Loucy (cell line): ENCODE measurements at regions not wholly inside any gene's neighbourhood (a gene's known extent, or its start where the extent isn't known, plus 50 kb on each side); places are given as distances from the start of the nearest gene placed in this dataset.

ENCODE experiments used
- H2AFZ ChIP-seq: fragments of 200-600 bp; sonication (generic); 2 replicates; pipeline ENCODE4 v1.6.0; 2016; ENCODE audit warnings: antibody characterized with exemption, mild to moderate bottlenecking, low read length, moderate library complexity
- H3F3A ChIP-seq: fragments of 200-600 bp; 2 replicates; pipeline ENCODE4 v1.6.0; 2016; ENCODE audit warnings: antibody characterized with exemption, low read depth, mild to moderate bottlenecking
- H3K27me3 ChIP-seq: fragments of 200-600 bp; sonication (generic); 2 replicates; pipeline ENCODE4 v1.6.1; 2014; ENCODE audit warnings: low read length, mild to moderate bottlenecking; ENCODE audit not compliant: insufficient read depth, poor library complexity, severe bottlenecking
- H3K36me3 ChIP-seq: fragments of 200-600 bp; sonication (generic); 2 replicates; pipeline ENCODE4 v1.6.1; 2016; ENCODE audit warnings: low read length; ENCODE audit not compliant: insufficient read depth
- H3K4me1 ChIP-seq: fragments of 200-600 bp; sonication (generic); 2 replicates; pipeline ENCODE4 v1.5.1; 2014; ENCODE audit warnings: low read length, mild to moderate bottlenecking; ENCODE audit not compliant: insufficient read depth, poor library complexity, severe bottlenecking
- H3K4me2 ChIP-seq: fragments of 200-600 bp; sonication (generic); 2 replicates; pipeline ENCODE4 v1.6.0; 2014; ENCODE audit warnings: antibody characterized with exemption, low read length, low read depth, mild to moderate bottlenecking; ENCODE audit not compliant: poor library complexity, severe bottlenecking
- H3K4me3 ChIP-seq: fragments of 200-600 bp; sonication (generic); 2 replicates; pipeline ENCODE4 v1.5.1; 2014; ENCODE audit warnings: low read length, mild to moderate bottlenecking, mixed read lengths; ENCODE audit not compliant: poor library complexity, severe bottlenecking
- H3K79me2 ChIP-seq: fragments of 200-600 bp; sonication (generic); 2 replicates; pipeline ENCODE4 v1.6.1; 2014; ENCODE audit warnings: low read length; ENCODE audit not compliant: insufficient read depth
- H3K9ac ChIP-seq: fragments of 200-600 bp; sonication (generic); 2 replicates; pipeline ENCODE4 v1.6.0; 2014; ENCODE audit warnings: mild to moderate bottlenecking, low read depth, low read length, moderate library complexity; ENCODE audit not compliant: poor library complexity, severe bottlenecking
- H3K9me2 ChIP-seq: fragments of 200-600 bp; sonication (generic); replicated peaks from 2 replicates; pipeline ENCODE4 v1.6.1; 2016; ENCODE audit warnings: low read depth, low read length, mixed read lengths
- H3K9me3 ChIP-seq: fragments of 200-600 bp; sonication (generic); 2 replicates; pipeline ENCODE4 v1.6.1; 2014; ENCODE audit warnings: mild to moderate bottlenecking, antibody characterized with exemption, low read length, low read depth; ENCODE audit not compliant: insufficient read depth
- H4K20me1 ChIP-seq: fragments of 200-600 bp; sonication (generic); 2 replicates; pipeline ENCODE4 v1.6.0; 2014; ENCODE audit warnings: antibody characterized with exemption, low read length, mild to moderate bottlenecking; ENCODE audit not compliant: insufficient read depth, poor library complexity, severe bottlenecking
- EZH2phosphoT487 ChIP-seq: fragments of 200-600 bp; IDR thresholded peaks from 2 replicates; pipeline ENCODE4 v1.6.1; 2018; ENCODE audit warnings: antibody characterized with exemption, mild to moderate bottlenecking, moderate library complexity, borderline replicate concordance
- TF ChIP-seq, protein P1 (sequence below): fragments of 200-600 bp; sonication (generic); conservative IDR thresholded peaks from 2 replicates; pipeline ENCODE4 v1.5.1; 2014; ENCODE audit warnings: mild to moderate bottlenecking, antibody characterized with exemption, low read length

DNA sequence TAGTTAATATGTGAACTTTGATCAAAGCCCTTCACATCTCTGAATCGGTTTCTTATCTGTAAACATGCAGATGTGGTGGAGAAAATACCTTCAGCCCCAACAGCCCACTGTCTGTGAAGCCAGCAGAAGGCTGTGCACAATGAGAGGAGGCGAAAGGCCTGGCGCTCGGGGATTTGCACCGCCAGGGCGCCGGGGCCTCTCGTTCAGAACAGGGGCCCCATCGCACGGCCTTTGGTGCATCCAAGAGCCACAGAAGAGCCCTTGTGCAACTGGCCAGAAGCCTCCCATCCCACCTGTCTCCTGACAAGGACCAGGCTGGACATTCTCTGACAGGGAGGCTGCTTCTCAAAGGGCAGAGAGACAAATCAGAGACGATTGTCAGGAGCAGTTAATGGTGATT, 407.2 kb upstream of the MYT1L start:
- no peaks in the 10 kb centered on the region for H3F3A ChIP-seq
- H3K36me3 ChIP-seq, result no peaks in the 10 kb centered on the region
- H3K4me2 ChIP-seq, result no peak overlapping the region
- no peaks in the 10 kb centered on the region for H3K4me1 ChIP-seq
- no peaks in the 10 kb centered on the region for H4K20me1 ChIP-seq
- TF ChIP-seq, protein P1, sequence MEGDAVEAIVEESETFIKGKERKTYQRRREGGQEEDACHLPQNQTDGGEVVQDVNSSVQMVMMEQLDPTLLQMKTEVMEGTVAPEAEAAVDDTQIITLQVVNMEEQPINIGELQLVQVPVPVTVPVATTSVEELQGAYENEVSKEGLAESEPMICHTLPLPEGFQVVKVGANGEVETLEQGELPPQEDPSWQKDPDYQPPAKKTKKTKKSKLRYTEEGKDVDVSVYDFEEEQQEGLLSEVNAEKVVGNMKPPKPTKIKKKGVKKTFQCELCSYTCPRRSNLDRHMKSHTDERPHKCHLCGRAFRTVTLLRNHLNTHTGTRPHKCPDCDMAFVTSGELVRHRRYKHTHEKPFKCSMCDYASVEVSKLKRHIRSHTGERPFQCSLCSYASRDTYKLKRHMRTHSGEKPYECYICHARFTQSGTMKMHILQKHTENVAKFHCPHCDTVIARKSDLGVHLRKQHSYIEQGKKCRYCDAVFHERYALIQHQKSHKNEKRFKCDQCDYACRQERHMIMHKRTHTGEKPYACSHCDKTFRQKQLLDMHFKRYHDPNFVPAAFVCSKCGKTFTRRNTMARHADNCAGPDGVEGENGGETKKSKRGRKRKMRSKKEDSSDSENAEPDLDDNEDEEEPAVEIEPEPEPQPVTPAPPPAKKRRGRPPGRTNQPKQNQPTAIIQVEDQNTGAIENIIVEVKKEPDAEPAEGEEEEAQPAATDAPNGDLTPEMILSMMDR, result no peak
- TF ChIP-seq EZH2phosphoT487, result no peak
- H3K27me3 ChIP-seq, result no peaks in the 10 kb centered on the region
- no peak overlapping the region for H3K9ac ChIP-seq
- H2AFZ ChIP-seq, result no peak overlapping the region
- no peaks in the 10 kb centered on the region for H3K9me3 ChIP-seq
- no peaks in the 10 kb centered on the region for H3K9me2 ChIP-seq
- H3K79me2 ChIP-seq, result no peaks in the 10 kb centered on the region
- H3K4me3 ChIP-seq, result no peak overlapping the region

DNA sequence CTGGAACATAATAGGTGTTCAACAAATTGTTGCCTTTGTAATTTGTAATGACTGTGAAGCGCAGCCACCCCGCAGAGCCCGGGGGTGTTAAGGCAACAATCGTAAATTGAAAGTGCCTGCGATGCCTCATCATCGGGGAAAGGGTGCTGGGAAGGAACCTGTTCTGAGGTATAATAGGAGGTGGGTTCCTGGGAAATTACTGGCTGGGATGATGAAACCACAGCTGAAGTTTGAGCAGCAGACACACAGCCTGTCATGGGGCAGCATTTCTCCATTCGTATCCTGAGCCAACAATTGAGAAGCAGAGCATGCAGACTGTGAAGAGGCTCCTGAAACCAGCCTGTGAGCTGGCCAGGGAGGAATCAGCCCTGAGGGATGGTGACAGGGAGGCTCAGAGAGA, 404.0 kb upstream of the MYT1L start:
- Histone ChIP-seq H3K79me2 (no peaks in the 10 kb centered on the region), H4K20me1 (no peaks in the 10 kb centered on the region), H3F3A (no peaks in the 10 kb centered on the region), H3K27me3 (no peaks in the 10 kb centered on the region), H3K4me1 (no peaks in the 10 kb centered on the region), H3K9me2 (no peaks in the 10 kb centered on the region), H3K4me2 (no peak overlapping the region), H3K36me3 (no peaks in the 10 kb centered on the region), H3K4me3 (no peak overlapping the region), H2AFZ (no peak overlapping the region), H3K9ac (no peak overlapping the region), H3K9me3 (no peaks in the 10 kb centered on the region)
- TF ChIP-seq, protein P1, result no peak
- TF ChIP-seq EZH2phosphoT487, result no peak

- Histone ChIP-seq H4K20me1 (no peaks in the 10 kb centered on the region), H3F3A (no peaks in the 10 kb centered on the region), H2AFZ (no peak overlapping the region), H3K4me3 (no peak overlapping the region), H3K4me2 (no peak overlapping the region), H3K9me3 (no peaks in the 10 kb centered on the region), H3K9ac (no peak overlapping the region), H3K36me3 (no peaks in the 10 kb centered on the region), H3K9me2 (no peaks in the 10 kb centered on the region), H3K27me3 (no peaks in the 10 kb centered on the region), H3K79me2 (no peaks in the 10 kb centered on the region), H3K4me1 (no peaks in the 10 kb centered on the region)
- TF ChIP-seq, protein P1, result no peak
- no peak for TF ChIP-seq EZH2phosphoT487
Observed at GRCh38 chr2:2734308-2734707, 403.2 kb upstream of the MYT1L start.
